ENCODE measurements at regions not wholly inside any gene's neighbourhood (a gene's known extent, or its start where the extent isn't known, plus 50 kb on each side); places are given as distances from the start of the nearest gene placed in this dataset.

DNA sequence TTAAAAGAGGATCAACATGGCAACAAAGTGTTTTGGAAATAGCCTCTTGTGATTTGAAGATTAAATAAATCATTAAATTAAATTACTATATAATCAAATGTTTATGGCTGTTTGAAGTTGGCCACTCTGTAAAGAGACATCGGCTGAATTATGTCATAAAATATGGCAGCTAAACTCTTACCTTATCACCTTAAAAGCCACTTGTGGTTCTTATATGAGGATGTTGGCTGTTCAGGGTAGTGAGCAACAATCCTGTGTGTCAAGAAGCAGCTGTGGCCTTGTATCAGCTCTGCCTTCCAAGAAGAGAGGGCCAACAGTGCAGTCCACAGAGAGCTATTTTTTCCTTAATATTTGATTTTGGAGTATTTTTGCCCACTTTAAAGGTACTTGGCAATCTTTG lies 113.4 kb upstream of the CDK6 start:
- H3K27ac ChIP-seq (ENCODE audit: low read depth, low read length), result no peak overlapping the region
- H3K36me3 ChIP-seq (ENCODE audit: control insufficient read depth in 2 of 4, insufficient read depth in 4 of 4, low read length in 3 of 4), result no peaks in the 10 kb centered on the region; a peak in 1 of 8 replicates
- H3K23ac ChIP-seq (ENCODE audit: insufficient read length), result no peak overlapping the region
- H3K14ac ChIP-seq (ENCODE audit: insufficient read length), result no peak overlapping the region
- ChIA-PET POLR2A (ENCODE audit: partially characterized antibody) (no interaction called here), CTCF (ENCODE audit: partially characterized antibody) (interaction anchor here (0.7 to 1.4 kb wide), 2 partner anchors 17 to 92 kb away, joined by 3 read pairs; no protein-coding TSS in a partner anchor)
- no peak overlapping the region for H3K4me3 ChIP-seq (ENCODE audit: extremely low read depth in 1 of 4, insufficient read depth in 2 of 4, low read depth in 3 of 4, low read length in 4 of 4)
- H3K9me3 ChIP-seq (ENCODE audit: insufficient read depth in 2 of 2, low read depth in 1 of 2, low read length in 1 of 2), result no peaks in the 10 kb centered on the region
- no peak overlapping the region for H2BK15ac ChIP-seq (ENCODE audit: low read length)
- H2BK5ac ChIP-seq (ENCODE audit: low read depth, low read length), result no peak overlapping the region
- no peak overlapping the region for H3K18ac ChIP-seq (ENCODE audit: extremely low read depth, low read length)
- no peak overlapping the region for H2AFZ ChIP-seq (ENCODE audit: low read length)
- H3K79me2 ChIP-seq (ENCODE audit: control insufficient read depth in 1 of 2, insufficient read depth in 2 of 2, low read length in 2 of 2), result no peaks in the 10 kb centered on the region
- H3K56ac ChIP-seq (replicated peaks; ENCODE audit: insufficient read length, low read depth, low read length), result no peak overlapping the region
- no peak overlapping the region for H3K4me2 ChIP-seq (ENCODE audit: insufficient read depth in 1 of 2, low read depth in 2 of 2, low read length in 2 of 2)
- H3K9ac ChIP-seq (replicated peaks in 1 of 4; ENCODE audit: extremely low read depth in 1 of 4, low read depth in 3 of 4, low read length in 3 of 4), result no peak overlapping the region
- no peaks in the 10 kb centered on the region for H3K79me1 ChIP-seq (ENCODE audit: low read depth, low read length)
- no peaks in the 10 kb centered on the region for H3K4me1 ChIP-seq (replicated peaks in 1 of 4; ENCODE audit: control insufficient read depth in 3 of 4, insufficient read depth in 4 of 4, low read length in 3 of 4)
- no peak overlapping the region for H3K4ac ChIP-seq (replicated peaks; ENCODE audit: insufficient read length, low read depth, low read length)
- H4K8ac ChIP-seq (ENCODE audit: extremely low read depth, insufficient read depth, low read length), result no peak overlapping the region
- FAIRE-seq (no peak), DNase-seq (ENCODE audit: low read depth in 1 of 2, low spot score in 2 of 2) (no peak)
- WGBS, 2 experiments (ENCODE audit: extremely low coverage in 1 of 2, insufficient coverage in 1 of 2, insufficient read length in 1 of 2, insufficient replicate concordance in 2 of 2, low coverage in 1 of 2, low lambda C conversion rate in 2 of 2, missing lambda C conversion rate in 1 of 2), result 89% methylated on average over 1 of the region's 1 CpG; no CpG with 5 or more reads in 1 of the 2 experiments
- H2BK120ac ChIP-seq (replicated peaks; ENCODE audit: low read depth, low read length), result no peak overlapping the region
- H2BK20ac ChIP-seq (ENCODE audit: low read length), result no peak overlapping the region
- no peak for TF ChIP-seq NANOG (IDR thresholded peaks at IDR 0.05; ENCODE audit: insufficient read depth, low read depth, low read length, poor library complexity, severe bottlenecking)
- H4K20me1 ChIP-seq (replicated peaks in 1 of 2; ENCODE audit: control insufficient read depth in 1 of 2, insufficient read depth in 2 of 2, low read length in 2 of 2), result no peaks in the 10 kb centered on the region
- H2AK5ac ChIP-seq (ENCODE audit: low read depth, low read length), result no peak overlapping the region
- H2BK12ac ChIP-seq (ENCODE audit: low read depth, low read length), result no peak overlapping the region
- no peaks in the 10 kb centered on the region; the same call in 1 of the 2 replicates for H3K23me2 ChIP-seq (ENCODE audit: low read depth, low read length)
- H4K5ac ChIP-seq (ENCODE audit: insufficient read length, low read depth, low read length), result no peak overlapping the region
- H4K91ac ChIP-seq (replicated peaks; ENCODE audit: insufficient read length, low read length), result no peak overlapping the region
- H3K27me3 ChIP-seq (replicated peaks in 1 of 4; ENCODE audit: control insufficient read depth in 3 of 4, extremely low read depth in 1 of 4, insufficient read depth in 3 of 4, low read length in 3 of 4), result no peaks in the 10 kb centered on the region
